ENCODE measurements at regions not wholly inside any gene's neighbourhood (a gene's known extent, or its start where the extent isn't known, plus 50 kb on each side); places are given as distances from the start of the nearest gene placed in this dataset.

- Mint-ChIP-seq H3K36me3 (ENCODE audit: low read depth) (no peaks in the 10 kb centered on the region), H3K27ac (ENCODE audit: unreplicated experiment) (no peak overlapping the region), H3K9me3 (ENCODE audit: low read depth) (no peaks in the 10 kb centered on the region), H3K4me1 (ENCODE audit: low read depth) (no peaks in the 10 kb centered on the region), H3K27me3 (ENCODE audit: low read depth) (no peaks in the 10 kb centered on the region), H3K4me3 (ENCODE audit: unreplicated experiment) (no peak overlapping the region)
- no peak for DNase-seq (ENCODE audit: low spot score)
- TF ChIP-seq CTCF (IDR thresholded peaks at IDR 0.05): no peak
These were observed 479.8 kb downstream of the KLHL13 start for GRCh38 chrX:117636826-117637225.

DNA sequence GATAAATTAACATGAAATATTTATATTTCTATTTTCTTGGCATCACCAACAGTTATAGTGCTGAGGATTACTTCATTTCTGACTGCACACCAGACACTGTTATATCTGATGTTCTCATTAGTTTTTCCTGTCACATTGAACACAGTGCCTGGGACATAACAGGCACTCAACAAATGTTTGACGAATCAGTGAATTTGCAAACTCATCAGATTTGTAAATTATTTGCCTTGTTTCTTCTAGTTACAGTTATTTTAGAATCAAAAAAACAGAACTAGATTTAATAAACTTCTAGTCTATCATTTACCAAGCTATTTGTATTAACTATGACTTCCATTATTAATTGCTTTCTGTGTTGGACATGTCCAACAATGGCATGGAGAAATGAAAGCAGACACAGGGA, 483.3 kb downstream of the KLHL13 start:
- no peak overlapping the region for H3K27ac Mint-ChIP-seq (ENCODE audit: unreplicated experiment)
- no peak overlapping the region for H3K4me3 Mint-ChIP-seq (ENCODE audit: unreplicated experiment)
- TF ChIP-seq CTCF (IDR thresholded peaks at IDR 0.05): no peak
- H3K4me1 Mint-ChIP-seq (ENCODE audit: low read depth): no peaks in the 10 kb centered on the region
- no peak for DNase-seq (ENCODE audit: low spot score)
- H3K36me3 Mint-ChIP-seq (ENCODE audit: low read depth): no peaks in the 10 kb centered on the region
- H3K9me3 Mint-ChIP-seq (ENCODE audit: low read depth): no peaks in the 10 kb centered on the region
- H3K27me3 Mint-ChIP-seq (ENCODE audit: low read depth): no peaks in the 10 kb centered on the region

DNA sequence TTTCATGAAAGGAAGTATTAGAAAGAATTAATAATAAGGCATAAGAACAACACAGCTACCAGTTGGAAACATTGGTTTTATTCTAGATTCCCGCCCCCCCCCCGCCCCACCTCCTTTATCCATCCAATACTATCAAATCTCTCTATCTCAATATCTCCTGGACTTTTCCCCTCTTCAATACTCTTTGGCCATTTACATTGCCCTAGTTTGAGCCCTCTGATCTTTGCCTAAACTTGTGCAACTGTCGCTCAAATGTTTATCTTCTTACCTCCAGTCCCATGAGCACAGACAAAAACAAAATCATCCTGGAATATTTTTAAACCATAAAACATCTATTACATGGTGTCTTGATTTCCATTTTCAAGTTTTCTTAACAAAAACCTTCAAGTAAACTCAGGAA, 488.2 kb downstream of the KLHL13 start:
- Mint-ChIP-seq H3K4me1 (ENCODE audit: low read depth) (no peaks in the 10 kb centered on the region), H3K4me3 (ENCODE audit: unreplicated experiment) (no peak overlapping the region), H3K27me3 (ENCODE audit: low read depth) (no peaks in the 10 kb centered on the region), H3K36me3 (ENCODE audit: low read depth) (no peaks in the 10 kb centered on the region), H3K9me3 (ENCODE audit: low read depth) (peaks cover 3% of the 10 kb centered on the region), H3K27ac (ENCODE audit: unreplicated experiment) (no peak overlapping the region)
- TF ChIP-seq CTCF (IDR thresholded peaks at IDR 0.05): no peak
- no peak for DNase-seq (ENCODE audit: low spot score)

DNA sequence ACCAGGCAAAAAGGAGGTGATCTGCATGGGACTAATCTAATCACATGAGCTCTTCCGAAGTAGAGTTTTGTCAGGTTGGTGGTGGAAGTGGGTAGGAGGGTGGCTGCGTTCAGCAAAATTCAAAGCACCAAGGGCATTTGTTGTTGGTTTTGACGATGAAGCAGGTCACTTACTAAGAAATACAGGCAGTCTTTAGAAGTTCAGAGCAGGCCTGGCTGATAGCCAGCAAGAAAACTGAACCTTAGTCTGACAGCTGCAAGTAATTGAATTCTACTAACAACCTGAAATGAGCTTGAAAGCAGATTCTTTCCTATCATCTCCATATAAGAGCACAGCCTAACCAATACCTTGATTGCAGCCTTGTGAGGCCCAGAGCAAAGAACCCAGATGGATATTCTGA, 505.8 kb downstream of the KLHL13 start:
- no peak for TF ChIP-seq CTCF (IDR thresholded peaks at IDR 0.05)
- Mint-ChIP-seq H3K4me3 (ENCODE audit: unreplicated experiment) (no peak overlapping the region), H3K9me3 (ENCODE audit: low read depth) (peaks cover 8% of the 10 kb centered on the region), H3K4me1 (ENCODE audit: low read depth) (no peaks in the 10 kb centered on the region), H3K36me3 (ENCODE audit: low read depth) (no peaks in the 10 kb centered on the region), H3K27me3 (ENCODE audit: low read depth) (no peaks in the 10 kb centered on the region), H3K27ac (ENCODE audit: unreplicated experiment) (no peak overlapping the region)
- DNase-seq (ENCODE audit: low spot score): no peak

GRCh38 chrX:117610049-117610448, 506.6 kb downstream of the KLHL13 start:
- no peak overlapping the region for H3K27ac Mint-ChIP-seq (ENCODE audit: unreplicated experiment)
- peaks cover 8% of the 10 kb centered on the region for H3K9me3 Mint-ChIP-seq (ENCODE audit: low read depth)
- no peak for TF ChIP-seq CTCF (IDR thresholded peaks at IDR 0.05)
- no peak overlapping the region for H3K4me3 Mint-ChIP-seq (ENCODE audit: unreplicated experiment)
- no peaks in the 10 kb centered on the region for H3K4me1 Mint-ChIP-seq (ENCODE audit: low read depth)
- DNase-seq (ENCODE audit: low spot score): no peak
- H3K27me3 Mint-ChIP-seq (ENCODE audit: low read depth): no peaks in the 10 kb centered on the region
- H3K36me3 Mint-ChIP-seq (ENCODE audit: low read depth): no peaks in the 10 kb centered on the region

Measured in chondrocyte (in vitro differentiated cells).